LNCAP (cell line): ENCODE measurements at regions not wholly inside any gene's neighbourhood (a gene's known extent, or its start where the extent isn't known, plus 50 kb on each side); places are given as distances from the start of the nearest gene placed in this dataset.

Source experiments
- TF ChIP-seq, protein P1 (sequence below): fragments of 450-650 bp; IDR thresholded peaks from 2 replicates; pipeline ENCODE4 v1.5.1; 2017; ENCODE audit warnings: mild to moderate bottlenecking

DNA sequence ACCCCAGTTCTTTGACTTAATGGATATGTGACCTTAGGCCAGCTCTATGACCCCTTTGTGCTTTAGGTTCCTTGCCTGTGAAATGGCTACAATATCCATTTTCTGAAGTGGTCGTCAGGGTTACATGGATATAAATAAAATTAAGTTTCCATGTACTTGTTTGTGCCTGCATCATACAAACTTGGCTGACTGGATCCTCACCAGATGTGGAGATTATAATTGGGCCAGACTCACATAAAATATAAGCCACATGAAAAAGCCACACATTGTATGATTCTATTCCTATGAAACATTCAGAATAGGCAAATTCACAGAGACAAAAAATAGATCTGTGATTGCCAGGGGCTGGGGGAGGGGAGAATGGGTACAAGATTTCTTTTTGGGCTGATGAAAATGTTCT is 100.9 kb upstream of the USP47 start:
- TF ChIP-seq, protein P1, sequence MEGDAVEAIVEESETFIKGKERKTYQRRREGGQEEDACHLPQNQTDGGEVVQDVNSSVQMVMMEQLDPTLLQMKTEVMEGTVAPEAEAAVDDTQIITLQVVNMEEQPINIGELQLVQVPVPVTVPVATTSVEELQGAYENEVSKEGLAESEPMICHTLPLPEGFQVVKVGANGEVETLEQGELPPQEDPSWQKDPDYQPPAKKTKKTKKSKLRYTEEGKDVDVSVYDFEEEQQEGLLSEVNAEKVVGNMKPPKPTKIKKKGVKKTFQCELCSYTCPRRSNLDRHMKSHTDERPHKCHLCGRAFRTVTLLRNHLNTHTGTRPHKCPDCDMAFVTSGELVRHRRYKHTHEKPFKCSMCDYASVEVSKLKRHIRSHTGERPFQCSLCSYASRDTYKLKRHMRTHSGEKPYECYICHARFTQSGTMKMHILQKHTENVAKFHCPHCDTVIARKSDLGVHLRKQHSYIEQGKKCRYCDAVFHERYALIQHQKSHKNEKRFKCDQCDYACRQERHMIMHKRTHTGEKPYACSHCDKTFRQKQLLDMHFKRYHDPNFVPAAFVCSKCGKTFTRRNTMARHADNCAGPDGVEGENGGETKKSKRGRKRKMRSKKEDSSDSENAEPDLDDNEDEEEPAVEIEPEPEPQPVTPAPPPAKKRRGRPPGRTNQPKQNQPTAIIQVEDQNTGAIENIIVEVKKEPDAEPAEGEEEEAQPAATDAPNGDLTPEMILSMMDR, result no peak

- TF ChIP-seq, protein P1, result no peak
Observed at GRCh38 chr11:11740073-11740702, 101.6 kb upstream of the USP47 start.

GRCh38 chr11:11738370-11738769 is 103.4 kb upstream of the USP47 start:
- TF ChIP-seq, protein P1, result no peak

DNA sequence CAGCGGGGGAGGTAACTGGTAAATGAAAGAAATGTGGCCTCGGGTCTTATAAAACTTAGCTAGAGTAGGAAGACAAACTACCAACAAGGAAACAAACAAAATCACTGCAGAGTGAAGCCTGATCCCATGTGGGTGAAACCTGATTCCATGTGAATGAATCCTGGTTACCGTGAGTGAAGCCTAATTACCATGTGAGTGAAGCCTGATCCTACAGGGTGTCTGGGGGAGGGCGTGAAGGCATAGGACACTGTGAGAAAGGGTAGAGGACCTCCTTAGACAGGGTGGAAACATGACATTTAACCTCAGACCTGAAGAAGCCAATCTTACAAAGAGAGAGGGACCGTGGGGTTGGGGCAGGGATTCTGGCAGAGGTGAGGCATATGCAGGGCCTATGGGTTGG is 106.2 kb upstream of the USP47 start:
- TF ChIP-seq, protein P1, result no peak

- TF ChIP-seq, protein P1, result no peak
Observed at GRCh38 chr11:11733246-11733747, 108.5 kb upstream of the USP47 start.

DNA sequence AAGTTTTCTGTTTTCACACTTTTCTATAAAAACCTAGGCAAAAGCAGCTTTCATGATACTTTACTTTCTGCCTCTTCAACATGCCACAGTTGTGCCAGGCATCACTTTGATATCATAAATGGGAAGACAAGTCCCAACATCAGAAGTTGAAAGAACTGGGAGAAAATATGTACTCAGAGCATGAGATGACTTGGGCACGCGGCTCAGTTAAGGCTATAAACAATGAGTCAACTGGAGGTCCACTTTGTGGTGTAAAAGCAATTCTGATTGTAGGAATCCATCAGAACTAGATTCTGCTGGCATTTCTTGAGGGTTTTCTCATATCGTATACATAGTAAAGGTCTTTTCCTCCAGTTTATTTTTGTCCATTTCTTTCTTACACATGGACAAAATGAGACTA is 109.7 kb upstream of the USP47 start:
- TF ChIP-seq, protein P1, result no peak

- TF ChIP-seq, protein P1, result no peak
Observed at GRCh38 chr11:11731311-11732083, 109.7 kb upstream of the GALNT18 start.
